ENCODE measurements at regions not wholly inside any gene's neighbourhood (a gene's known extent, or its start where the extent isn't known, plus 50 kb on each side); places are given as distances from the start of the nearest gene placed in this dataset.

DNA sequence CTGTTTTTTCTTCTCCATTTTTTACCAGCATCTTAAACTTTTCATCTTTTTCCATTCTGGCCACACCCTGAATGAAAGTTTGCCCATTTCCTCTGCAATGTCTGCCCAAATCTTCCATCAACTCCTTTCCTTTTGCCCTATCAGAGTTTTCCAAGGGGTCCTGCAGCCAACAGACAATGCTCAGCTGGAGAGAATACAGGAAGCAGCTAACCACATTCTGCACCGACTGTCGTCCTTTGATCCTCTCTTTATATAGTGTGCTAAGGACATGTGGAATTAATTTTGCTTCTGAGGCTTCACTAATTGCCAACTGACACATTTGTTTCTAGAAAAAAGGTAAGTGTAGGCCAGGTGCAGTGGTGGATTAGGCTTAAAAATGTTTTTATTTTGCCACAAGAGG, 50.5 kb upstream of the DLX2 start:
- no peak for DNase-seq (ENCODE audit: extremely low read depth, low read depth, low spot score)

DNA sequence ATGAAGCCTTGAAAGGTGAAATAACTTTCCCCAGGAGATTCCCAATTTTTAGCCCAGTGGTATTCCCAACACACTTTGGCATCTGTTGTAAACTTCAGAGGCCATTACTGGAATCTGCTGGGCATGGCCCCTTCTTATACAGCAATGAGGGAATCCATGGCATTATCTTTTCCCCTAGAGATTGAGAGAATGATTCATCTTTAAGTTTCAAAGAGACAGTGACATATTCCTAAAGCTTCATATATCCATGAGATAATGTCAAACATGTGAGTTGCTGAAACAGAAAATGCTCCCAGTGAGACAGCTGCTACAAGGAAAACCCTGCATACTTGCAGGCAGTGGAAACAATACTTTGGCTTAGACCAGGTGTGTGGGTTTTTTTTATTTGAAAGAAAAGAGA, 51.1 kb upstream of the DLX2 start:
- DNase-seq (ENCODE audit: extremely low read depth, low read depth, low spot score) = no peak

DNA sequence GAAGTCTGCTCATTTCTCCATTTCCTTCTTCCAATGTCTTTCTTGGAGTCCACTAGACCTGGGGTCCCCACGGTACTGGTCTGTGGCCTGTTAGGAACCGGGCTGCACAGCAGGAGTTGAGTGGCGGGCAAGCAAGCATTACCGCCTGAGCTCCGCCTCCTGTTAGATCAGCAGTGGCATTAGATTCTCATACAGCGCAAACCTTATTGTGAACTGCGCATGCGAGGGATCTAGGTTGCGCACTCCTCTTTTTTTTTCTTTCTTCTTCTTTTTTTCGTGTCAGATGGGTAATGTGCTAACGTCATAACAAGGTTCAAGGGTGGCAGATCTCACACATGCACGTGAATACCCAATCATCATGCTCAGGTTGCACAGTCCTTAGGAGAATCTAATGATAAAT, 53.1 kb upstream of the DLX2 start:
- no peak for DNase-seq (ENCODE audit: extremely low read depth, low read depth, low spot score)

DNA sequence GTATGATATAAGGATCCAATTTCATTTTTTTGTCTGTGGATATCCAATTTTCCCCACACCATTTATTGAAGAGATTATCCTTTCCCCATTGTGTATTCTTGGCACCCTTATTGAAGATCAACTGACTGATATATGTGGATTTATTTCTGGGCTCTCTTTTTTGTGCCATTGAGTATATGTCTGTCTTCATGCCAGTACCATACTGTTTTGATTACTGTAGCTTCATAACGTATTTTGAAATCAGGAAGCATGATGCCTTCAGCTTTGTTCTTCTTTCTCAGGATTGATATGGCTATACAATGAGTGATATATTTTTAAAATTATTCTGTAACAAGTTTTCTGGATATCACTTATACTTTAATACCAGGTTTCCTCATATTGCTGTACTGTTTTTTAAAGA, 58.1 kb upstream of the DLX2 start:
- no peak for DNase-seq (ENCODE audit: extremely low read depth, low read depth, low spot score)

DNA sequence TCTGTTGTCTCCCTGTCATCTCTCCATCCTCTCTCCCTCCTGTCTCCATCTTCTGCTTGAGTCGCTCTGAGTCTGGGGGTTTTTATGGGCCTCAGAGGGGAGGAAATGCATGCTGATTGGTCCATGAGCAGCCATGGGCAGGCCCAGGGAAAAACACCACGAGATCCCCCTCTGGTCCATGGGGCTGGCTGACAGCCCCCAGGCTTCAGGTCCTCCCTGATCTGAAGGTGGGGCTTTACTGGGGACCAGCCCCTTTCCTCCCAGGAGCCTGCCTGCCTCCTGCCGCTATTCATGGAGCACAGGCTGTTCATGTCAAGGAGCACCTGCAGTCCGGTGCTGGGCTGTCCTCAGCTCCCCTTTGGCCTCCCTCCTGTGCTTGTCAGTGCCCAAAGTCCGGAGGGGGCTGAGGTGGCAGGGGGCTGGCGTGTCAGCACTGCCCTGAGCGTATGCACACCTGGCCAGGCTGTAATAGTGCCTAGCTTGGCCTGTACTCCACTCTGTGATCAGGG, 59.6 kb upstream of the DLX2 start:
- no peak for DNase-seq (ENCODE audit: extremely low read depth, low read depth, low spot score)

GRCh38 chr2:172162739-172163336, 60.1 kb upstream of the DLX2 start:
- no peak for DNase-seq (ENCODE audit: extremely low read depth, low read depth, low spot score)

- no peak for DNase-seq (ENCODE audit: extremely low read depth, low read depth, low spot score)
Measured at GRCh38 chr2:172168917-172169346, 66.2 kb upstream of the DLX2 start.

- no peak for DNase-seq (ENCODE audit: extremely low read depth, low read depth, low spot score)
Measured at GRCh38 chr2:172169611-172170010, 66.9 kb upstream of the DLX2 start.

- no peak for DNase-seq (ENCODE audit: extremely low read depth, low read depth, low spot score)
Measured at GRCh38 chr2:172172513-172173173, 69.9 kb upstream of the DLX2 start.

DNA sequence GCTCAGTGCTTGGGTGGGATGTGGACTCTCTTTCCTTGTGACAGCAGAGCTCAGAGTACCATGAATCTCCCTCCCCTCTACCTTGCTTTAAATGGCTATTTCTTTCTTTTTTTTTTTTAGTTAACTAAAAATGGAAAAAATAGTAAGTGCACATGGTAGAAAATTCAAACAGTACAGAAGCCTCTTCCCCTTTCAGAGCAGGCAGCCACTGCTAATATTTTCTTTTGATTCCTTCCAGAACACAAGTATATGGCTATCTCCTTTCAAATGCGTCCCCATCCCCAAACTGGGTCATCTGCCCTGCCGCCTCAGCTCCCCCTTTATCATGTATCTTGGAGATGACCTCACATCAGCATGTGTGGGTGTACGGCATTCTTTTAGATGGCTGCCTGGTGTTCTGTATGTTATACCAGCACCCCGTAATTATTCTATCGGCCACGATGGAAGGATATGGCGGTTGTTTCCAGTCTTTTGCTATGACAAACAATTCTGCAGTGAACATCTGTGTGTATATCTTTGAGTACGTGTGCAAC, 70.5 kb upstream of the DLX2 start:
- no peak for DNase-seq (ENCODE audit: extremely low read depth, low read depth, low spot score)

GRCh38 chr2:172177581-172177980, 74.9 kb upstream of the DLX2 start:
- no peak for DNase-seq (ENCODE audit: extremely low read depth, low read depth, low spot score)

DNA sequence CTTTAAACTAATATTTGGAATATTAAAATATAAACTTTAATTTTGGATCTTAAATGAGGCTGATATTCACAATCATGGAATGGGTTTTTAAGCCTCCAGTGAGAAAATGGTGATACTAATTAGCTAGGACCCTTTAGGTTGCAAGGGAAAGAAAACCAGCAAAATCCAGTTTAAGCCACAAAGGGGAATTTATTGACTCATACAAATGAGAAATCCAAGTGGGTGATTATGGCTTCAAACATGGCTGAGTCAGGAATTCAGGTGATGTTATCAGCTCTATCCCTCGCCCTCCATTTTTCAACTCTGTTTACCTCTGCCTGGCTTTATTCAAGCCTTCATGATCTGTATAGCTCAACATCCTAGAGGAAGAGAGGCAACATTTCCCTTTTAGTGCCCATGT, 75.3 kb upstream of the DLX2 start:
- DNase-seq (ENCODE audit: extremely low read depth, low read depth, low spot score) = no peak

- DNase-seq (ENCODE audit: extremely low read depth, low read depth, low spot score) = no peak
Measured at GRCh38 chr2:172179045-172179701, 76.5 kb upstream of the DLX2 start.

- no peak for DNase-seq (ENCODE audit: extremely low read depth, low read depth, low spot score)
Measured at GRCh38 chr2:172181840-172182239, 79.1 kb upstream of the DLX2 start.

GRCh38 chr2:172182624-172183023, 79.9 kb upstream of the DLX2 start:
- no peak for DNase-seq (ENCODE audit: extremely low read depth, low read depth, low spot score)

DNA sequence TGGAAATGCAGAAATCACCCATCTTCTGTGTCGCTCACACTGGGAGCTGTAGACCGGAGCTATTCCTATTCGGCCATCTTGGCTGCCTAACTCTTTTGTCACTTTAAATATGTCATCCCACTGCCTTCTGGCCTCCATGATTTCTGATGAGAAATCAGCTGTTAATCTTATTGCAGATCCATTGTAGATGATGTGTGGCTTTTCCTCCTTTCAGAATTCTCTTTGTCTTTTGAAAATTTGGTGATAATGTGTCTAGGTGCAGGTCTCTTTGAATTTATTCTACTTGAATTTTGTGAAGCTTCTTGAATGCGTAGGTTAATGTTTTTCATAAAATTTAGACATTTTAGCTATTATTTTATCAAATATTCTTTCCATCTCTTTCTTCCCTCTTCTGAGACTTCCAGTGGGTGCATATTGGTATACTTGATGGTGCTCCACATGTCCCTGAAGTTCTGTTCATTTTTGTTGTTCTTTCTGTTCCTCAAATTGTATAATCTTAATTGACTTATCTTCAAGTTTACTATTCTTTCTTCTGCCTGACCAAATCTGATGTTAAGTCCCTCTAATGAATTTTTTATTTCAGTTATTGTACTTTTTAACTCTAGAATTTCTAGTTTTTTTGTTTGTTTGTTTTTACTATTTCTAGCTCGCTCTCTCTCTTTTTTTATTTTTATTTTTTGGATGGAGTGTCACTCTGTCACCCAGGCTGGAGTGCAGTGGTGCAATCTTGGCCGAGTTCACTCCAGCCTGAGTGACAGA, 90.8 kb upstream of the DLX2 start:
- no peak for DNase-seq (ENCODE audit: extremely low read depth, low read depth, low spot score)

GRCh38 chr2:172195836-172196376, 93.2 kb upstream of the DLX2 start:
- no peak for DNase-seq (ENCODE audit: extremely low read depth, low read depth, low spot score)

GRCh38 chr2:172196768-172197431, 94.2 kb upstream of the DLX2 start:
- DNase-seq (ENCODE audit: extremely low read depth, low read depth, low spot score) = no peak

DNA sequence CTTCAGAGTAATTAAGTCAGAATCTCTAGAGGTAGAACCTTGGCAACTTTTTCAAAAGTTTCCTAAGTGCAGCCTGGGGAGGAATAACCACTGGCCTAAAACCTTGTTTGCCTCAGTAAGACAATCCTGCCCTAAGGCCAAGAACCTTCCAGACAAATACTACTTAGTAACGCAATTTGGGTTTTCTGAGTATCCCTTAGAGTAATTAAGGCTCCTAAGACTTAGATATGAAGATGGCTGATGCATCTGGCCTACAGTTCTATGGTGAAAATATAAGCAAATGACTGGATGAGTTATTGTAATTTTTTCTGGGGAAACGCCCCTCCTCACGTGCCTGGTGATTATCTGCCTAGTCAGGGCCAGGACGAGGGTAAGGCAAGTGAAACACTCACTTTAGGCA, 95.7 kb upstream of the DLX2 start:
- no peak for DNase-seq (ENCODE audit: extremely low read depth, low read depth, low spot score)

- DNase-seq (ENCODE audit: extremely low read depth, low read depth, low spot score) = no peak
Measured at GRCh38 chr2:172198908-172199307, 96.2 kb upstream of the DLX2 start.
